SJSA1 (cell line): ENCODE measurements at regions not wholly inside any gene's neighbourhood (a gene's known extent, or its start where the extent isn't known, plus 50 kb on each side); places are given as distances from the start of the nearest gene placed in this dataset.

Experiments used
- DNase-seq, 2 experiments: peaks; one replicate each; pipeline ENCODE4 v3.0.0-alpha.2; 2015 to 2020; ENCODE audit warnings: low spot score in 2 of 2, low read depth in 1 of 2
- H3K27ac ChIP-seq: fragments of 250-450 bp; sonication (Bioruptor Pico); 2 replicates; pipeline ENCODE4 v1.5.1; 2020; ENCODE audit warnings: mild to moderate bottlenecking, moderate library complexity
- H3K27me3 ChIP-seq: fragments of 250-450 bp; sonication (Bioruptor Pico); replicated peaks from 2 replicates; pipeline ENCODE4 v1.5.1; 2020; ENCODE audit warnings: mild to moderate bottlenecking, moderate library complexity
- H3K36me3 ChIP-seq: fragments of 250-450 bp; sonication (Bioruptor Pico); 2 replicates; pipeline ENCODE4 v1.5.1; 2020; ENCODE audit warnings: mild to moderate bottlenecking
- H3K4me1 ChIP-seq: fragments of 250-450 bp; sonication (Bioruptor Pico); replicated peaks from 2 replicates; pipeline ENCODE4 v1.6.1; 2021; ENCODE audit warnings: mild to moderate bottlenecking
- H3K4me3 ChIP-seq: fragments of 250-450 bp; sonication (Bioruptor Pico); 2 replicates; pipeline ENCODE4 v1.5.1; 2020; ENCODE audit warnings: mild to moderate bottlenecking
- H3K9me3 ChIP-seq: fragments of 250-450 bp; sonication (Bioruptor Pico); replicated peaks from 2 replicates; pipeline ENCODE4 v1.5.1; 2020; ENCODE audit warnings: mild to moderate bottlenecking

DNA sequence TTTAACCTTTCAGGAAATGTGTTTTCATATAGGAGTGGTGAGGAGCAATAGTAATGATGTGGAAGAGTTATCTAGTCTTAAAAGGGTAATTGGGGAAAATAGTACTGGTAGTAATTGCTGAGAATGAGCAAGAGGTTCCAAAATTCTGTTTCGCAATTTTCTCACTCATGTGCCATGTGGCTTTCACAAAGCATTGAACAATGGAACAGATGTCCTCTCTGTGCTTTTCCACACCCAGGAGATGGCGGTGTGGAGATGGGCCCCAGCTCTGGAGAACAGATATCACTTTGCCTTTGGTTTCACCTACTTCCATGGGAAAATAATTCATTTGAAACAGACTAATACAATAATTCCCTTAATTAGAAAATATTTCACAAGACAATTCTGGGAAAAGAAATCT lies 170.0 kb upstream of the SLC10A2 start:
- DNase-seq, result no peak
- no peaks in the 10 kb centered on the region for H3K36me3 ChIP-seq
- H3K4me3 ChIP-seq, result no peak overlapping the region
- H3K9me3 ChIP-seq, result no peaks in the 10 kb centered on the region
- H3K27ac ChIP-seq, result no peak overlapping the region
- H3K27me3 ChIP-seq, result no peaks in the 10 kb centered on the region; the same call in 1 of the 2 replicates
- no peaks in the 10 kb centered on the region for H3K4me1 ChIP-seq

DNA sequence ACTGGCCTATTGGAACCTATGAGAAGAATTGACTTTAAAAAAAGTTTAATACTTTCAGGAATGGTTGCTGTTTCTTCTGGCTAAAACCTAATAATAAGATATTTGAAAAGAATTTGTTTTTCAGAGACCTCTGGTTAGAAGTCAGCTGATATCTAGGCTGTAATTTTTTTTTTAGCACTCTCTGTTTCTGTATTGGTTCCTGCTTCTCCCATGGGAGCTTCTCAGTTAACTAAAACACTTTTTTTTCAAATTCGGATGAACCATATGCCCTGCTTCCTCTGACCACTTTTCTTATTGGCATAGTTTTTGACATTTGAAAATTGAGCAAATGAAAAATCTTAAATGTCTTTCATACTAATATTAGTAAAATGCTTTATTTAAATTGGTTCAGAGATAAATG lies 163.5 kb upstream of the SLC10A2 start:
- Histone ChIP-seq H3K9me3 (no peaks in the 10 kb centered on the region), H3K36me3 (no peaks in the 10 kb centered on the region)

DNA sequence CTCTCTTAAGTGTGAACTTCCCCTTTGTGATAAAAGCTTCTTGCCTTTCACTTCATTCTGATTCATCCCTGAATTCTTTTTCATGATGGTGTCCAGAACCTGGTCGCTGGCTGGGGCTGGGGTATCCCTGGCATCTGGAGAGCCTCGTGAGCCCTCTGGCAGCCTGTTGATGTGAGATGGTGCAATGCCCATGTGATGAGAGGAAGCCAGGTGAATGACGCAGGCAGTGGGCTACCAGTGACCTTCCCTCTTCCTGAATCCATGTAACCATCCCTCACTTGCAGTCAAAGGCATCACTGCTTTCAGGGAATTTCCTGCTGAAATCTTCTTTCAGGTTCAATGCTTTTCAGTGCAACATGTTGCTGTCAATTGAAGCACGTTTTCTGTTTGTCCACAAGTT lies 158.6 kb upstream of the SLC10A2 start:
- Histone ChIP-seq H3K4me1 (no peaks in the 10 kb centered on the region), H3K9me3 (no peaks in the 10 kb centered on the region), H3K27ac (no peak overlapping the region), H3K27me3 (no peaks in the 10 kb centered on the region), H3K4me3 (no peak overlapping the region), H3K36me3 (no peaks in the 10 kb centered on the region)
- no peak for DNase-seq

More for the DNA sequence above, 163.5 kb upstream of the SLC10A2 start:
- Histone ChIP-seq H3K27me3 (no peaks in the 10 kb centered on the region), H3K4me1 (no peaks in the 10 kb centered on the region), H3K27ac (no peak overlapping the region), H3K4me3 (no peak overlapping the region)
- no peak for DNase-seq

DNA sequence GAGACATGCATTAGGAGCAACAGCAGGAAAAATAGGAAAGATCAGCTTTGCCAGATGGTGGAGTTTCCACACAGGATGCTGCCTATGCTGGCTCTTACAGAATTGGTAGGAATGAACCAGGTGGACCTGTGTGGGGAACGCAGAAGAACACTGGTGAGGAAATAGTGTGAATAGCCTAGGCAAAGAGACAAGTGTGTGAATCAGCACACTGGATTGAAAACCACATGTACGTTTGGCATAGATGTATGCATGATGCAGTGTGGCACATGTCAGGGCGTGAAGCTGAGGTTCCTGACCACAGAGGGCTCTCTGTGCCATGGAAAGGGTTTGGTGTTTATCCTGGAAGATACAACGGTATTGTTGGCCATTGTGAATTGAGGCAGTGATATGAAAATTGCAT lies 156.5 kb upstream of the SLC10A2 start:
- Histone ChIP-seq H3K4me3 (no peak overlapping the region), H3K36me3 (no peaks in the 10 kb centered on the region), H3K4me1 (no peaks in the 10 kb centered on the region), H3K9me3 (no peaks in the 10 kb centered on the region), H3K27me3 (no peaks in the 10 kb centered on the region), H3K27ac (no peak overlapping the region)
- no peak for DNase-seq

DNA sequence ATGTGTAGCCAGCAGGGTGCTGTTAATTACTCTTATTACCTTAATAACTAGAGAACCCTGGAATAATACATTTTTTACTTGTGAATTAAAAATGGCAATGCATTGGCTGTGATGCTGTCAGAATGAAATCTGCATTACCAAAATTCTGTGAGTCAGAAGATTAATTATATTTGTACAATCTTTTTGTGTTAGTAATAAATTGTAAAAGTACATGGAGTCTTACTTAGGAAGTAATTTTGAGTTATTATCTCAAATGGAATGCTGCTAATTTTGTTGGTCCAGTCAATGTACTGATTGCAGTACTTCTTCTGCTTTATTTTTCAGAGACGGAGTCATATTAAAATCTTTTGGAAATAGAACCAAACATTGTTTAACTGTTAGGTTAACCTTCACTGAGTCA lies 152.0 kb upstream of the SLC10A2 start:
- Histone ChIP-seq H3K4me3 (no peak overlapping the region), H3K27me3 (no peaks in the 10 kb centered on the region; the same call in 1 of the 2 replicates), H3K27ac (no peak overlapping the region), H3K4me1 (no peaks in the 10 kb centered on the region), H3K9me3 (no peaks in the 10 kb centered on the region), H3K36me3 (no peaks in the 10 kb centered on the region)
- no peak for DNase-seq

DNA sequence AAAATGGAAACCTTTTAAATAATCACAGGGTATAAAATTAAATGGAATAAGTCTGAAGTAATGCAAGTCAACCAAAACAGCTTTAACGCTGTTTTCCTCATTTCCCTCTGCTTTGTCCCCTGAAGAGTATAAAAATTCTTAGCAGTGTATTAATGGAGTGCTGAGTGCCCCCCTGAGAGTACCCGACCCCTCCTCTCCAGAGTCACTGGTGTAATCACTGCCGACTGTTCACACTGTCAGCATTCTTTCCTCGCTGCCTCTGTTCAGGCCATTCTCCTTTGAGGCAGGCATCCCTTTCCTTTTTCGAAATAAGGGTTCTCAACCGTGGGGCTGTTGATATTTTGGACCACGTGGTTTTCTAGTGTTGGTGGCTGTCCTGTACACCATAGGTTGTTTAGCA lies 146.9 kb upstream of the SLC10A2 start:
- Histone ChIP-seq H3K27ac (no peak overlapping the region), H3K27me3 (no peaks in the 10 kb centered on the region; the same call in none of the 2 replicates), H3K4me1 (no peaks in the 10 kb centered on the region), H3K9me3 (no peaks in the 10 kb centered on the region), H3K36me3 (no peaks in the 10 kb centered on the region), H3K4me3 (no peak overlapping the region)
- no peak for DNase-seq

DNA sequence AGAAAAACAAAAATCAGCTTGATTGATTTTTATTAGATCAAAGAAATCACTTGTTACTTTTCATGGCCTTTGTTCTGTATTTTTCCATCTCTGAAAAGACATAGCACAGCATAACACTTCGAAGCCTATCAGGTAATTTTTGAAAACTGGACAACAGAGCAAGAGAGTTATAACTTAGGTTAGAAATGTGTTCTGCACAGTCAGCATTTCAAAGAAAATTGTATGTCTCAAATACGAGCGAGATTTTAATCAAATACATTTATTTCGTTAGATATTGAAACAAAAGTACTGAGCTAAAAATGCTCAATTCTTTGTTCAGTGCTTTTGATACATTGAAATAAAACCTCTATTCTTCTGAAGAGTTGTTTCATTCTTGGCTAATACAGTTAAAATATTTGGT lies 144.1 kb upstream of the SLC10A2 start:
- Histone ChIP-seq H3K27me3 (no peaks in the 10 kb centered on the region; the same call in 1 of the 2 replicates), H3K4me1 (no peaks in the 10 kb centered on the region), H3K36me3 (no peaks in the 10 kb centered on the region), H3K27ac (no peak overlapping the region), H3K4me3 (no peak overlapping the region), H3K9me3 (no peaks in the 10 kb centered on the region)
- no peak for DNase-seq

DNA sequence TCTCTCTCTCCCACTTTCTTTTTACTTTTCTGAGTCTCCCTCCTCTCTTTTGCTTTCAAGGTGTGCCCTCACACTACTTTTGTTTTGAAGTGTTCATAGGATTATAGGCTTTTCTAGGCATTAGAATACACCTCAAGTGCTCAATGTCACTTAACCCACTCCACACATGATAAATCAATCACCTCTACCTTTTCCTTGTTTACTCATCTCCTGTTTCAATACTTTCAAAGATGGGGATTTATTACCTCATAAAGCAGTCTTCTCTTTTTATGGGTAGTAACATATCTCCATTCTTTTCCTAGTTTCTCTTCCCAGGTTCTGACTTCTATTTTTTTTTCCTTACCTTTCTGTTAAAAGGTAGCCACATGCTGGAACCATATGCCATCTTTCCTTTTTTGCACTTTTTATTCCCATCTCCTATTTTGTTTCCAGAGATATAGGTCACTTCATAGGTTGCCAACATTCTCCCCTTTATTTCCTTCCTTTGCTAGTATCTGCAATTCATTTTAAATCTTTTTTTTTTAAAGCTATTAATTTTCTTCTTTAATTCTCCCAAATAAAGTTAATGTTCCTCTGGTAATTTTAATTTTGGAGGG lies 137.6 kb upstream of the SLC10A2 start:
- DNase-seq, result no peak
- Histone ChIP-seq H3K27ac (no peak overlapping the region), H3K36me3 (no peaks in the 10 kb centered on the region), H3K27me3 (no peaks in the 10 kb centered on the region; the same call in 1 of the 2 replicates), H3K9me3 (no peaks in the 10 kb centered on the region), H3K4me1 (no peaks in the 10 kb centered on the region), H3K4me3 (no peak overlapping the region)

DNA sequence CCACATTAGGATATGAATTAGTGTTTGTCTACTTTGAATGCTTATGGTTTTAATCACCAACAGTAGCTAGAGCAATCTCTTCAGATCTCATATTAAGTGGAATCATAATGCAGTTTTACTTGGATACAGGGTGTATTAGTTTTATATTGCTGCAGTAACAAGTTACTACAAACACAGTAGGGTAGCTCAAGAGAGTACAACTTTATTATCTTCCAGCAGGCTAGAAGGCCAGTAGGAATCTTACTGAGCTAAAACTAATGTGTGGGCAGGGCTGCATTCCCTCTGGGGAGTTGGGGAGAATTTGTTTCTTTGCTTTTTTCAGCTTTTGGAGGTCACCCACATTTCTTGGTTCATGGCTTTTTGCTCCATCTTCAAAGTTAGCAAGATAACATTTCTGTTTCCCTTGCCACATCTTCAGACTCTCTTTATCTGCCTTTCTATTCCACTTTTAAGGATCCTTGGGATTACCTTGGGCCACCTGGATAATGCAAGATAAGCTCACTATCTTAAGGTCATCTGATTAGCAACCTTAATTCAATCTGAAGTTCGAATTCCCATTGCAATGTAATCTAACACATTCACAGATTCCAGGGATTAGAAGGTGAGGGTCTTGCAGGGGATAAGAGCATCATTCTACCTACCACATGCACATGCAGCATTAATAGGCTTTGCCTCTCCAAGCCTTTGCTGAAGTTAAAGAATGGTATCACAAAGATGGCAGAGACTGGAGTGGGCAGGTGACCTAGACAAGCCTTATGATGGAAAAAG lies 134.1 kb upstream of the SLC10A2 start:
- H3K27ac ChIP-seq, result no peak overlapping the region
- H3K36me3 ChIP-seq, result no peaks in the 10 kb centered on the region
- H3K4me3 ChIP-seq, result no peak overlapping the region
- no peaks in the 10 kb centered on the region for H3K4me1 ChIP-seq
- no peaks in the 10 kb centered on the region for H3K27me3 ChIP-seq
- H3K9me3 ChIP-seq, result no peaks in the 10 kb centered on the region
- DNase-seq, result no peak

DNA sequence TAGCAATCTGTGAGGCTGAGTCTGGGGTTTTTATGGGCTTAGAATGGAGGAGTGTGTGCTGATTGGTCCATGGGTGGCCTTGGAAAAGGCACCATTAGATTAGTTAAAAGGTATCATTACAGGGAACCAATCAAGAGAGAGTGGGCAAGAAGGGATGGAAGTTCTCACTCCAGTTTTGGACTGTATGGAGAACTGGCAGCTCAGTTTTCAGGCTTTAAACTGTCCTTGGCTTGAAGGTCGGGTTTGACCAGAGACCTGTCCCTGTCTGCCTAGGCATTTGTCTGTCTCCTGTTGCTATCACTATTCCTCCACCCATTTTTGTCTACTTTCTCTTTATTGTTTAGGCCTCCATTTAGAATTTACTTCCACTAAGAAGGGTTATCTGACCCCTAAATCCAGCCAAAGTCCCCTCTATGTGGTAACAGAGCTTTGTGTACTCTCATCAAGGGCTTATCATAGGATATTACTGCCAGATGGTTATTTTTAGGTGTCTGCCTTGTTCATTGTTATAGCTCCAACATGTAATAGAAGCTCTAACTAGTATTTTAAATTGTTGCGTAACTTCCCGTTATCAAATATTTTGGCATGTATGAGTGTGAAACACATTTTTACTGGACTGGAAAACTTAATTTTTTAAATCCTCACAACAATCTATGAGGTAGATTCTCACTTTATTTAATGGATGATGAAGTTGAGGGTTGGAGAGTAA lies 133.3 kb upstream of the SLC10A2 start:
- H3K27me3 ChIP-seq, result no peaks in the 10 kb centered on the region
- H3K9me3 ChIP-seq, result no peaks in the 10 kb centered on the region
- no peaks in the 10 kb centered on the region for H3K36me3 ChIP-seq
- H3K4me3 ChIP-seq, result no peak overlapping the region
- no peaks in the 10 kb centered on the region for H3K4me1 ChIP-seq
- H3K27ac ChIP-seq, result no peak overlapping the region
- DNase-seq, result no peak

DNA sequence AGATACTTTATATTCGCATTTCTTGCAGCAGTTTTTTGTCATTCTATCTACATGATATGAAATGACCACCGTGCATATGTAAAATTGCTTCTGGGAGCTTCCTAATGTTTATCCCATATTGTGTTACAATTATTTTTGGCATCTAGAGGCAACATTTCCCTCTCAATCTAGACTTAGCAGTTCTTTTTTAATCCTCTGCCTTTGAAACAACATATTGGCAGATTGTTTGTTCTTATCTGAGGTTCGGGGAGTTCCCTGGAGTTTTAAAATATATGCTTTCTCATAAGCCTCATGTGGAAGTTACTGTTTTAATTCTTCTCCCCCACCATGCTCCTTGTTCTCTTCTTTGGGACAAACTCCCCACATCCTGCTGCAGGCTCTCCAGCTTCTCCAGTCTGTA lies 130.1 kb upstream of the SLC10A2 start:
- H3K4me1 ChIP-seq, result no peaks in the 10 kb centered on the region
- H3K9me3 ChIP-seq, result no peaks in the 10 kb centered on the region
- no peak for DNase-seq
- no peaks in the 10 kb centered on the region for H3K27me3 ChIP-seq
- H3K4me3 ChIP-seq, result no peak overlapping the region
- H3K27ac ChIP-seq, result no peak overlapping the region
- H3K36me3 ChIP-seq, result no peaks in the 10 kb centered on the region

DNA sequence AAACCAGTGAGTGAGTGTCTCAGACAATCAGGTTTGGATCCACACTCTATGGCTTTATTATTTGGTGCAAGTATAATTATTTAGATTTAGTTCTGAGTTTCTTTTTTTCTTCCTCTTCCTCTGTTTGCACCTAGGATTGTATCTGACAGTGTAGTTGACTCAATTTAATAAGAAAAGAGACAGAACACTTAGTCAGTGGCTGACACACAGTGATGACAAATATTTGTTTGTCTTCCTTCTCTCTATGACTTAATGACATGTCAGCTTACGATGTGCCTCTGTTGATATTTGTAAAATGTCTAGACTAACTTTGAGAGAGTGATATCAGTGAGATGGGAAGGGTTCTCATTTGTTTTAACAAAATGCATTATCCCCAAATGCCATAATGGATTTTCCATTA lies 129.5 kb upstream of the SLC10A2 start:
- no peaks in the 10 kb centered on the region for H3K27me3 ChIP-seq
- no peaks in the 10 kb centered on the region for H3K9me3 ChIP-seq
- no peak overlapping the region for H3K4me3 ChIP-seq
- H3K36me3 ChIP-seq, result no peaks in the 10 kb centered on the region
- H3K4me1 ChIP-seq, result no peaks in the 10 kb centered on the region
- no peak for DNase-seq
- H3K27ac ChIP-seq, result no peak overlapping the region

DNA sequence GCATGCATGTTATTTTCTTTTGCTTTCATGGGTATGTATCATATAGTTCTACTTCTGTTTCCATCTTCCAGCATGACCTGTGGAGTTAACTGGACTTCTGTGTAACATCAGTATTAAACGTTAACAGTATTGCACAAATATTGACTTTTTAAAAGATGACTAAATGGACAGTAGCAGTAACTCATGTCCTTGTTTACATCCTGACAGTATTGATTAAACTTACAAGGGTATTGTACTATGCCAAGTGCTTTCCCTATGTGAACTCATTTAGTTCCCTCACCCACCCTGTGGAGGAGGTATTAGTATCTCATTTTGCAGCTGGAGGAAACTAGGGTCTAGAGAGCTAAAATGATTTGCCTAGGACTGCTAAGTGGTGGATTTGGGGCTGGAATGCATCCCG lies 128.7 kb upstream of the SLC10A2 start:
- no peaks in the 10 kb centered on the region for H3K36me3 ChIP-seq
- DNase-seq, result no peak

DNA sequence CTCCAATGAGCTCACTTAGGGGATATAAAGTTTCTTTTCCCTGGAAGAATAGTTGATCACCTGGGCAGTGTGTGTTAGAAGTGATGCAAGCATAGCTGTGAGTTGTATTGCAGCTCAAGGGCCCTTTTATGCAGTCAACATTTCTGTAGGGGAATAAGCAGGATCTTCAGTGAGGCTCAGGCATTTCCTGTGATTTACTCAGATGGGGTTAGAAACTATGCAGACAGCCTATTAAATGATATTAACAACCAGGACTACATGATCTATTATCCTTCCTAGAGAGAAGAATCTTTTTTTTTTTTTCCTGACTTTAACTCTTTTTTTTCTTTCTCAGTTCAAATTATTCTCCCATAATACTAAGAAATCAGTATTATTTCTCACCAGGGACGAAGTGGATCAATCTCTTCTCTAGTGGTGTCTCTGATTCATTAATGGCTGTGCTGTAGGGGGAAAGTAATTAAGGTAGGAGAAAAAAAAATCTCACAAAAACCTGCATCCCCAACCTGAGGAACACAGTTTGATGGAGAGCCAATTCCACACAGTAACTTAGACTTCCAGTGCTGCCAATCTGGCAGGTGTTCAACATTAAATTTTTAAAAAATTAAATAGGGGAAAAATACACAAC lies 126.4 kb upstream of the SLC10A2 start:
- Histone ChIP-seq H3K9me3 (no peaks in the 10 kb centered on the region), H3K36me3 (no peaks in the 10 kb centered on the region), H3K27ac (no peak overlapping the region), H3K4me1 (no peaks in the 10 kb centered on the region), H3K4me3 (no peak overlapping the region), H3K27me3 (no peaks in the 10 kb centered on the region)
- no peak for DNase-seq

More for the DNA sequence above, 128.7 kb upstream of the SLC10A2 start:
- no peaks in the 10 kb centered on the region for H3K27me3 ChIP-seq
- no peak overlapping the region for H3K4me3 ChIP-seq
- no peak overlapping the region for H3K27ac ChIP-seq
- H3K4me1 ChIP-seq, result no peaks in the 10 kb centered on the region
- no peaks in the 10 kb centered on the region for H3K9me3 ChIP-seq
